HG02840 (cell line): ENCODE measurements at regions not wholly inside any gene's neighbourhood (a gene's known extent, or its start where the extent isn't known, plus 50 kb on each side); places are given as distances from the start of the nearest gene placed in this dataset.

Experiments used
- ATAC-seq: cut with Tn5 transposase; IDR thresholded peaks from one replicate; pipeline ENCODE4 v1.9.1; 2021; ENCODE audit warnings: mild to moderate bottlenecking, moderate library complexity, moderate number of reproducible peaks; ENCODE audit not compliant: unreplicated experiment, low FRiP score

GRCh38 chr2:122003196-122003940 lies 247.9 kb downstream of the TSN start:
- no peak for ATAC-seq

DNA sequence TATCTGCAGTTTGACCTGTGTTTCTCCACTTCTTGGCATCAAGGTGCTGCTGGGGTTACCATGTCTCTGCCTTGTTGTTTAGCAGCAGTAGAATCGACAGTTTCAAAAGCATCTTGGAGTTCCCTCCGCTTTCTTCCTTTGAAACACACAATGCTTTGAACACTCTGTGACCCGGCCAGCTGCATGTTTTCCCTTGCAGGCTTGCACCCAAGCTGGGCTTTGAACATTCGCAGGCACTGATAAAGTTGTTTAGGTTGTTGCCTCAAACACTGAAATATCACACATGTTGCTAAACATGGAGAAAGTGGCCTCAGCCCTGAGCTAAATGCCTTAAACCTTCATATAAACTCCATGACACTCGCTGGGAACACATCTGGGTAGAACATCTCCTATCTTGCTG lies 251.7 kb downstream of the TSN start:
- ATAC-seq: no peak

GRCh38 chr2:122007577-122007976 lies 252.1 kb downstream of the TSN start:
- ATAC-seq: no peak

DNA sequence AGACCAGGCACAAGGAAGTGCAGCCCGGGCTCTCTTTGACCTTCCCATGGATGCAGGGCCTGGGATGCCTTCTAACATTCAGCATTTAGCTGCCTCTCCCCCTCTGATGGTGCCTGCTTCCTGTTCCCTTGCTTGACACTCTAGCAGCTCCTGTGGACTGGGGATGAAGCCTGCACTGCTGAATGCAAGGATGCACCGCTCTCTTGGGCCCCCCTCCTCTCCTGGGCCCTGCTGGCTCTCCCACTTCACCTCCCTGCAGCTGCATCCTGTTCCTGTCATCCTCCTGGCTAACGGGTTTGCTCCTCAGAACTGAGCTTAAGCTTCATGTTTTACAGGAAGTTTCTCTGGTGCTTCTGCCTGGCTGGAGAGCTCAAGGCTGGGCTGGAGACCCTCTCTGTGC lies 254.1 kb downstream of the TSN start:
- no peak for ATAC-seq

- ATAC-seq: no peak
These were observed 256.2 kb downstream of the TSN start for GRCh38 chr2:122011493-122012270.

GRCh38 chr2:122018736-122019135 lies 263.3 kb downstream of the TSN start:
- ATAC-seq: no peak

- ATAC-seq: no peak
These were observed 264.3 kb downstream of the TSN start for GRCh38 chr2:122019724-122020123.

DNA sequence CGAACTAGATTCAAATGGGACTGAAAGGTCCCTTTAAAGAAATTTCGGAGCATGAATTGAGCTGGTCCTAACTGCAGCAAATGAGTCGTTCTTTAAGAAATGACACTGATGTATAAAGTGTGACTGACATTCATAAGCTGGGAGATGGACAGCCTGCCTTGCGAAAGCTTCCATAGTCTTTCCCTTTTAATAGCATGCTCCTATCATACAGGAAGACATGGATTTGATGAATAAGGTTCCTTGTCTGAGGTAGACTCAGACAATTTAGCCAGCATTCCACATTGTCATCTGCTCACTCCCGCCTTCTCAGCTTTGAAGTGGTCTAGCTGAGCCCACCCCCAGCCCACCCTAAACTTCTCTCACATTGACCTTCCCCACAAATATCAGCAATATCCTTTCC lies 264.9 kb downstream of the TSN start:
- ATAC-seq: no peak

DNA sequence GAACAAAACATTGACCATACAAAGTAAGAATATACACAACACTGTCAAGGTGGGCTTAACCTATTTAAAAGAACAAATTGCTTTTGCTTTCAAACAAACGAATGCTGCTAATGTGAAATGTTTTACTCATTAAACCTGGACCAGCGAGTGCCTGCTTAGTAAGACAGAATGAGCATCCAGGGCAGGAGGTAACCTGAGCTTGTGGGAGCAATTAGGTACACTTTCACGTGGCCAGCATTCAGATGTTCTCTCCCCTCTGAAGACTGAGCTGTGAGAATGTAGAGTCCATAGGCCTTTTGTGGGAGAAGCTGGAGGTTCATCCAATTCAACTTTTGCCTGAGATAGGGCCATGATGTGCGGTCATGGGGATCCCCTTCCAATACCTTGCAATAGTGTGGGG lies 266.5 kb downstream of the TSN start:
- ATAC-seq: no peak

GRCh38 chr2:122022531-122022930 lies 267.1 kb downstream of the TSN start:
- no peak for ATAC-seq

- no peak for ATAC-seq
These were observed 267.8 kb downstream of the TSN start for GRCh38 chr2:122023059-122023864.

DNA sequence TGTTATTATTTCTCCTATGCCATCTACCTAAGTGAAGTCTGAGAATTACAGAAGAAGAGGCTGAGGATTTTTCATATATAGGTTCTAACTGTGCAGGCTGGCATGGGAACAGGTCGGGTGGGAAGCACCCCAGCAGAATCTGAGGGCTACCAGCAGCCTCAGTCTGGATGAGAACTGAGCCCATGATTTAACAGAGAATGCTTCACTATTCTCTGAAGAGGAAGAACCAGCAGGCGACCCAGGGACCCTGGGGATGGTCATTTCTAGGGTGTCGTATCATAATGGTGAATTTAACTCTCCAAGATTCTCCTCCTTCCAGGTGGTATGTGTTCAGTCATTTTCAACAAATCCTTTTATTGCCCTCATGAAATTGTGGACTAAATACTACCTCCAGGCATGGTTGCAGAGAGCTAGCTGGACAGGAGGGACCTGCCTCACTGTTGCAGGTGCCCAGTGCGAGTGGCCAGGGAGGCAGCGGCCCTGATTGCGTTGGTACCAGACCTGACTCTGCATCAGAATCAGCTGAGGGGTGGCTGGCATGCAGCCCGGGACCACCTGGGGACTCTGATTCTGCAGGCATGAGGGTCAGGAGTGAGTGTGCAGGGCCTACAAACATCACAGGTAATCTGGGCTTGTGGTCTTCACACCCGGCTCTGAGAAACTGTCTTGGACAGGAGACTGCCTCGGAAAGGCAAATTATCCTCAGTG lies 272.2 kb downstream of the TSN start:
- no peak for ATAC-seq

DNA sequence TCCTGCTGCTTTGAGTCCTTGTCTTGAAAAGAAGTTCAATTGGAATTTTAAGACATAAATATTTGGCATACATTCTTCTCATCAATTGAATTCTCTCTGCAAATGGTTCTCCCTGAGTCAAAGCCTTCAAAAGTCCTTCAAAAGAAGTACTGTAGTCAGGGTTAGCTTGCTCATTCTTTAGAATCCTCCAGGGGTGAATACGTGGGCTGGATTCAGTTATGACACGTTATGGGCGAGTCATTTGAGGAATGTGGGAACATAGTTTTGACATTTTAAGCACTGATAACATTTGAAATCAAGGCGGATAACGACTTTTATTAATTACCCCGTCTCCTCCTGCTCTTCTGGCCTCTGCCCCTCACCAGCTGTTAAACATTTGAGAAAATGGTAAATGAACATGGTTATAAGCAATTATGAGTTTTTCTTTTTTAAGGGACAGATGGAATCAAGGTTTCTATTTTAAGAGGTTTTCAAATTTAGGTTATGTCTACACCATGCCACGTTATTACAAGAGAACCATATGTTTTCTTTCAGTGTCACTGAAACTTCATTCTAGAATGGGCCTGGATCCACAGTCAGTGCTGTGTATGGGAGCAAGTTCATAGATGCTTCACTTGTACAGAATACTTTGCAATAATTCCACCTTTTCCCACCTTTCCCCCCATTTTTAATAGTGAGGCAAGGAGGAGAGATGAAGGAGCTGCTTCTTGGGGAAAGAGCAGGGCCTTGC lies 273.1 kb downstream of the TSN start:
- ATAC-seq: no peak

- ATAC-seq: no peak
These were observed 274.0 kb downstream of the TSN start for GRCh38 chr2:122029456-122029855.

- no peak for ATAC-seq
These were observed 274.5 kb downstream of the TSN start for GRCh38 chr2:122029945-122030344.

DNA sequence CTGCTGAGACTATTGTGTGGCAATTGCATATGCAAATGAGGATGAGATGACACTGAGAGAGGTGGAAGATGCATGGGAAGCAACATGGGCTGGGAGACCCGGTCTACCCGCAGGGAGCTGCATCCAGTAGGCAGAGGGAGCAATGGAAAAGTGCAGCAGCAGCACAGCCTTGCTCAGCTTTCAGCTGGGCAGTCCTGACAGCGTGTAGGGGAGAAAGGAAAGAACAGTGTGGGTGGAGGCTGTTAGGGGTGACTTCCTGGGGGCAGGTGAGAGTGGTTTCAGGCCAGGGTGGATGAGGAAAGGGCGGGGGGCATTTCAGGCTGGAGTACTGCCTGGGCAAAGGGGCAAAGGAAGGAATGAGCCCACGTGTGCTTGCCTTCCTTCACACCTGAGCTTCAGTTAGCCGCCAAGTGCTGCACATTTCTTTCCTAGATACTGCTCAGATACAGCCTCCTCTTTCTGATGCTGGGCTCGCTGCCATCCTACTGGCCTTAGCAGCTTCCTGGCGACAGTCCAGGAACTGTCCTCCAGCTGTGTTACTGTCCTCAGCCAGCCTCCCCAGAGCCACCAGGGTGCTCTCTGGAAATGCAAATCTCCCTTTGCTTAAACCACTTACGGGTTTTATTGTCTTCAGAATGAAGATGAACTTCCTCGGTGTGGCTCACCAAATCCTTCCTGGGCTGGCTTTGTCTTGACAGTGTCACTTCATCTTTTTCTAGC lies 276.3 kb downstream of the TSN start:
- no peak for ATAC-seq

- no peak for ATAC-seq
These were observed 276.8 kb downstream of the TSN start for GRCh38 chr2:122032264-122032645.

GRCh38 chr2:122033778-122034177 lies 278.3 kb downstream of the TSN start:
- ATAC-seq: no peak

- ATAC-seq: no peak
These were observed 278.9 kb downstream of the TSN start for GRCh38 chr2:122034344-122034743.
